Left kidney (tissue), 1 donor: ENCODE measurements at regions not wholly inside any gene's neighbourhood (a gene's known extent, or its start where the extent isn't known, plus 50 kb on each side); places are given as distances from the start of the nearest gene placed in this dataset.
"Not testable (repeated sequence)": the region's sequence is repeated elsewhere in the genome, so short reads cannot be mapped to it uniquely, and the experiment has no call there.

Source experiments
- DNase-seq: peaks from one replicate; pipeline ENCODE4 v3.0.0-alpha.2; 2013

DNA sequence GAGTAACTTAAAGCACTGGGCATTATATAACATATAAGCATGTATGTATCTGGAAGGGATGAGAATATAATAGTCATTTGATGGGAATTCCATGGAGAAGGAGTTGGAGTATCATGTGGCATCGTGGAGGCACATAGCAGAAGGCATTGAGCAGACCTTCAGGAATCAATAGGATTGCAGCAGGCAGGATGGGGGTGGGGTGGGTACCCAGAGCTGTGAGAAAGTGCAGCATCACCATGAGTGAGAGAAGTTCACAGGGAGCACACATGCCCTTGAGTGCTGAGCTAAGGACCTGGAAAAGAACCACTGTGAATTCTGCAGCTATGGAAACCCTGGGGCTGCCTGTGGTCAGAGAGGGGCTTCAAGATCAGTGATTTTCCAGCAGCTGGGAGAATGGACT, 57.3 kb downstream of the MED10 start:
- DNase-seq = no peak

DNA sequence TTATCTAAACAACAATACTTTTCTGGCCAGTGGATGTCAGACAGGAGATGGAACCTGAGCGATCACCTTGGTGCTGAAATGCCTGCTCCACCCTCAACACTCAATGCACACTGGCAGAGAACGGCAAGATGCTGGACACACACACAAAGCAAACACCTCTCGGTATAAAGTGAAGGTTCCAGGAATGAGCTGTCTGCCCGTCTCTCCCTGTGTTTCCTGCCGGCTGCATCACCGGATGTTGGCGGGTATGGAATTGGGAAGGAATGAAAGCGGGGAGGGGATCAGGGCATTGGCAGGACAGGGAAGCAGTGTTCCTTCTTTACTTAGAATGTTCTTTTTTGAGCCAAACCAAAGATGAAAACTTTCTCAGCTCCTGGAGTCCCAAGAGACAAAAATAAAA, 59.2 kb downstream of the MED10 start:
- DNase-seq = no peak

DNA sequence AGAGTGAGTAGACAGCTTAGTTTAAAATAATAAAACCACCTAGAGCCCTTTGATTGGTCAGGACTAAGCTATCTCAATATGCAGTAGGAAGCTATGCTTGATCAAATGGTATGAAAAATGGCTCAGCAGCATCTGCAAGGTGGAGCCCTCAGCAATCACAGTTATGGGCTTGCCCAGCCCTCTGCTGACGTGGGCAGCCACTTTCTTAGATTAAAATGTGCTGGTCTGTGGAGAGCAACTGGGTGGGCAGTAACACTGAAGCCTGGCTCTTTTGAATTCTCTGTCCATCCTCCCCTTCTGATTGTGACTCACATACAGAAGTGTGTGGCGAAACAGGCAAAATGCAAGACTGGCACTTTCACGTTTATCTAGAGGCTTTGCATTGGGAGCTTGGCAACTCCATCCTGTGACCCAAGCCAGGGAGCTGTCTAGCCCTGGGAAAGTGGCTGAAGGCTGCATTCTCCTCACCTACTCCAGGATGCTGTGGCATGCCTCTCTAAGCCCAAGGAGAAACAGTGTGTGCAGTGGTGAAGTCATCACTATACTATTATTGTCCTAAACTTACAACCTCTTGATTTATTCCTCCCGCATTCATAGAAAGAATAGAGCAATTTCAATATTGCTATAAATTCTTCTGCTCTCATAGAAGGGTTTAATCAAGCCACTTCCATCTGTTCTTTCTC, 61.1 kb downstream of the MED10 start:
- no peak for DNase-seq

DNA sequence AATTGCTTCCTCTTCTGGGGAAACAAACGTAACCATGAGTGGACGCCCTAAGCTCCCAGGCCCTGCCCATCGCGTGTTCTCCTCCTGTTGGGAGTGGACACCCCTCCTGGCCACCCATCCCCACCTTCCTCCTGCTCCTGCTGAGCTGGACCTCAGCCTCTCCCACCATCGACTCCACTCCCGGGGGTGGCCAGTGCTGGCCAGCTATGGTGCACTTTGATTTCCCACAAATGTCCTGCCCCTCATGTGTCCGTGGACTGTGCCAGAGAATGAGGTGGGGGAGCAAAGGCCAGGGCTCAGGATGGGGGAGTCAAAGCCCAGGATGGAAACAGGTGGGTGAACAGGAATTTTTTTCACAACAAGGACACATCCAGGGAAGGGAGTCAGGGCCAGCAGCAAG, 62.8 kb downstream of the MED10 start:
- no peak for DNase-seq

GRCh38 chr5:6311568-6312501, 66.5 kb downstream of the MED10 start:
- no peak for DNase-seq

DNA sequence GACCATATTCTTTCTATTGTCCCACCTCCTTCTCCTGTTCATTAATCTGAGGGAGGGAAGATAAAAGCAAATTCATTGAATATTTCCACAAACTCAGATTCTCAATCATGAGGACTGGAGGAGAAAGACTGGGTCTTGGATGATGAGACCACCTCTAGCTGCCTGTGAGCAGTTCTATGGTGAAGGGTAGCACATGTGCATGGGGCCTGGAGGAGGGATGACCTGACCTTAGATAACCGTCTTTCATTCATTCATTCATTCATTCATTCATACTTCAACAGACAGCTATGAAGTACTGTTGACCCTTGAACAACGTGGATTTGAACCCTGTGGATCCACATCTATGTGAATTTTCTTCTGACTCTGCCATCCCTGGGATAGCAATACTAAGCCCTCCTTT, 68.4 kb downstream of the MED10 start:
- no peak for DNase-seq

DNA sequence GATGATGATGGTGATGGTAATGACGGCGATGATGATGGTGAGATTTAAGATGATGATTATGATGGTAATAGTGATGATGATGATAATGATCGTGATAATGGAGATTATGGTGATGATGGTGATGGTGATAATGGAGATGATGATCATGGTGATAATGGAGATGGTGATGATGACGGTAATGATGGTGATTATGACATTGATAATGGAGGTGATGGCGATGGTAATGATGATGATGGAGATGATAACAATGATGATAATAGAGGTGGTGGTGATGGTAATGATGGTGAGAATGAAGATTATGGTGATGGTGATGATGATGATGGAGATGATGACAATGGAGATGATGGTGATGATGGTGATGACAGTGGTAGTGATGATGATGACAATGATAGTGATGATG, 69.7 kb downstream of the MED10 start:
- no peak for DNase-seq

- DNase-seq = no peak
Observed at GRCh38 chr5:6307304-6307703, 71.0 kb downstream of the MED10 start.

GRCh38 chr5:6305853-6306252, 72.5 kb downstream of the MED10 start:
- DNase-seq = no peak

DNA sequence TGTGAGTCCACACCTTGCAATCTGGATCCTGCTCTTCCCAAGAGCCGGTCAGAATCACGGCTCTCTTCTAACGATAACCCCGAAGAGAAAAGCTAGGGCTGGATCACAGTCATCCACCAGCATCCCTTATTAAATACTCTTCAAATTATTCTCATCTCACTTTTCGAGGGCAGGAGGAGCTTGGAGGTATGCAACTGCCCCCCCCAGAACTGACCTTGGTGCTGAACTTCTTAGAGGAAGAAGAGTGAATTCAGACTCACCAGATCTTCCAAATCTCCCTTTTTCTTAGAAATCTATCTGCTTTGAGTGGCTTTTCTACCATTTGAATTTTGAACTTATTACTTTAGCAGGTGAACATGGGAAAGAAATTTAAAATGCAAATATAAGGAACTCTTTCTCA, 75.7 kb downstream of the MED10 start:
- no peak for DNase-seq

GRCh38 chr5:6302075-6302474, 76.3 kb downstream of the MED10 start:
- no peak for DNase-seq

DNA sequence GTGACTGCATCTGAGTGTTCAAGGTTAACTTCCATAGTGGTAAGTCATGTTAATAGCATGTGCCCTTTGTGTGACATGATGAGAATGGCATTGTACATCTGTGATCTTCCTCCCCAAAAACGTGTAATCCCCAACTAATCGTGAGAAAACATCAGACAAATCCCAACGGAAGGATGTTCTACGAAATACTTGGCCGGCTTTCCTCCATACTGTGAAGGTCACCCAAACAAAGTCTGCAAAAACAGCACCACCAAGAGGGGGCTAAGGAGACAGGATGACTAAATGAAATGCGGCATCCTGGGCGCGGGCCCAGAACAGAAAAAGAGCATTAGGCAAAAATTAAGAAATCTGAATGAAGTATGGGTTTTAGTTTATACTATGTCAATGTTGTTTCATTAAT, 81.8 kb downstream of the MED10 start:
- DNase-seq = no peak

DNA sequence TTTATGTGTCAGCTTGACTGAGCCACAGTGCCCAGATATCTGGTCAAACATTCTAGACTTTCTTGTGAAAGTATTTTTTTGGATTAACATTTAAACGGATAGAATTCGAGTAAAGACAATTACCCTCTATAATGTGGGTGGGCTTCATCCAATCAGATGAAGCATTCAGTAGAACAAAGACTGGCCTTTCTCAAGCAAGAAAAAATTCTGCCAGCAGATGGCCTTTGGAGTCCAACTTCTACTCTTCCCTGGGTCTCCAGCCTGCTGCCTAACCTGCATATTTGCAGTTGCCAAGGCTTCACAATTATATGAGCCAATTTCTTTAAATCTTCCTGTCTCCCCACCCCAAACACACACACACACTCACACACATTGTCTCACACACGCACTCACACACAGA, 86.4 kb downstream of the MED10 start:
- DNase-seq = no peak

GRCh38 chr5:6289239-6289638, 89.1 kb downstream of the MED10 start:
- no peak for DNase-seq

DNA sequence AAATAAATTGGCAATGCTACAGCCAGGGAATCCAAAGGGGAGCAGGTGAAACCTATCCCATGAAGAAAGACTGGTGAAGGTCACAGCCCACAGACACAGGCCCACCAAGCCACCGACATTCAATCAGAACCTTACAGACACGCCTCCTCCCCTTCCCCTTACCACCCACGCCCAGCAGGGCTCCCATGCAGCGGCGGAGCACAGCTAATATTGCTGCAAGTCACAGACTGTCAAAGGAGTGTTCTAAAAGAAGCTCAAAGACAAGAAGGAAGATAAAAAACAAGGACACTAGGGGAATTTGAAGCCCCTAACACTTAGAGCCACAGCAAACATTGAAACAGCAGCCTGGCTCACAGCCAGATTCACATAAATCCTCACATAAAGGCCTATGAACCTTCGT, 91.2 kb downstream of the MED10 start:
- DNase-seq = no peak

DNA sequence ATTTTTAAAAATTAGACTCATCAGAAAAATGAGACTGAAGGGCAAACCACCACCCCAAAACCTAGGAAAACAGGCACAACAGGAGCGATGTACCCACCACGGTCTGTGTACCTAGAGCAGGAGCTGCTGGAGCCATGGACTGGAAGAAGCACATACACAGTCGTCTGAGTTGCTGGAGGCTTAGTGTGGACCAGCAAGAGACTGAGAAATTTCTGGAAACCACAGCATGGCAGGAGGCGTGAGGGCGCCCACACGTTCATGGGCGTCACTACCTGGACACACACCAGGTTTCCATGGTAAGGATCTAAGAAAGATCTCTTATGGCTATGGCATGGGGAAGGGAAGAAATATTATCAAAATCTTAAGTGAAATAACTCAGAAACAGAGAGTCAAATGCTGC, 91.9 kb downstream of the MED10 start:
- DNase-seq = no peak

GRCh38 chr5:6284491-6284890, 93.9 kb downstream of the MED10 start:
- not testable (repeated sequence) for DNase-seq

DNA sequence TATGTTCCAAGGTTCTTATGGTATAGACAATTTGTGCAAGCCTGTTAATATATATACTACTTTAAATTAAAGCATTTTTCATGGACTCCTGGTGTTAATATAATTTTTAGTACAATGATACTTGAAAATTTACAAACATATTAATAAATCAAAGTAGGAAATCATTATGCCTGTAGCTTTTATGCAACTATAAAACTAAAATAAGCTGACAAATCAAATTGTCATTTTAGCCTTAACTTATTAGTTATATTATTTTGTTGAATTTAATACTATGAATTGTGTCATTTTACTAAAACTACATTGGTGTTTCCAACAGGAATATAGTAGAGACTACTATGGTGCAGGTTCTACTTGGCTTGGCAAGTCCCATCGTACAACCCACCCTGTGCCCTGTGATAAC, 96.0 kb downstream of the MED10 start:
- no peak for DNase-seq

GRCh38 chr5:6281818-6282217, 96.5 kb downstream of the MED10 start:
- DNase-seq = no peak

- no peak for DNase-seq
Observed at GRCh38 chr5:6280425-6281100, 97.8 kb downstream of the MED10 start.

DNA sequence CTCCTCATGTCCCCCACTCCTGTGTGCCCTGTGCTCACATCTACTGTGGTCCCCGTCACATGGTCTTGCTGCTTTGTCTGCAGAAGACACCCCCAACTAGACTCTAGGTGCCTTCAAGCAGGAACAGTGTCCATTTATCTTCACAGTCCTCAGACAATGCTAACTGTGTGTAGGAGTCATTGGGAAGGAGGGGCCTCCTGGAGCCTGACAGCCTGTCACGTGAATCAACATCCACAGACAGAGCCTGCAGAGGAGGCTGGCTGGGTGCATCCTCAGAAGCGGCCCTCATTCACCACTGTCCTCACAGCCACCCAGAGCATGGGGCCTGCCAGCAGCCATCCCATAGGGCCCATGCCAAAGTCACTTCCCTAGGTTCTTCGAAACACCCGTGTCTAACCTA, 98.7 kb downstream of the MED10 start:
- no peak for DNase-seq

DNA sequence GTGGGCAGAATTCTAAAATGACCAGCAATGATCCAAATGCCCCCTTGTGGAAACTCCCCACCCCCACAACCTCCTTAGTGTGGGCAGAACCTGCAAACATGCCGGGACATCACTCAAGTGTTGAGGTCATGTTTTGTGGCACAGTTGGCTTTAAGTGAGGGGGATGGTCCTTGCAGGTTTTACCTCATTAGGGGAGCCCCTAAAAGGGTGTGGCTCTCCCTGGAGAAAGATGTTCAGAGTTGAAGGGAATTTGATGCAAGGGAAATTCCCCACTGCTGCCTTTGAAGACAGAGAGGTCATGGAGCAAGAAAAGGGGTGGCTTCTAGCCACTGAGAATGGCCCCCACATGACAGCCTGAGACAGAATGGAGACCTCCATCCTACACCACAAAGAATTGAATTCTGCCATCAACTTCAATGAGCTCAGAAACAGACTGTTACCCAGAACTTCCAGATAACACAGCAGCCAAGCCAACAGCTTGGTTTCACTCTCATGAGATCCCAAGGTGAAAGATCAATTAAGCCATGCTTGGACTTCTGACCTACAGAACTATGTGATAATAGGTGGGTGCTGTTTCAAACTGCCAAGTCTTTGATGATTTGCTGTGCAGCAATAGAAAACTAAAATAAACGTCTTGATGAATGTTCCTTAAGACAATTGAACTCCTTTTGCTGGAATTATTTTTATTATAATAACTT, 103.4 kb downstream of the MED10 start:
- DNase-seq = no peak

DNA sequence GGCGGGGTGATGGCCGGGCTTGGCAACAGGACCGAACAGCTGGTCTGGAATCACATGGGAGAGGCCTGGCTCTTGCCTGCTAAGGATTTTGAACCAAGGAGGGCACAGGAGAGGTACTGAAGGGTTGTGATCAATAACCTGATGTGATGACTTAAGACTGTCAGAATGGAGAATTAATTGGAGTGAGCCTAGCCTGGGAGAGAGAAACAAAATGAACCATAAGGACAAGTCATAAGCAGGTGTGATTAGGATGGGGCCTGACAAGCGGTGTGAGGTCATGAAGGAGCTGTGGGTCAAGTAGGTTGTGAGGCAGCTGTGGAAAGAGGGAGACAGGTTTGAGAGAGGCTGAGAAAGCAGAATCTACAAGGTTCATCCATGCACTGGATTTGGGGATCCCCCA, 104.6 kb downstream of the MED10 start:
- DNase-seq = no peak
